NT2/D1 (cell line): ENCODE measurements at regions not wholly inside any gene's neighbourhood (a gene's known extent, or its start where the extent isn't known, plus 50 kb on each side); places are given as distances from the start of the nearest gene placed in this dataset.

ENCODE experiments used
- SUZ12 ChIP-seq: IDR thresholded peaks from 2 replicates; pipeline ENCODE4 v1.6.1; 2011; ENCODE audit not compliant: insufficient read length, insufficient read depth; ENCODE audit errors: extremely low read depth
- ZNF274 ChIP-seq: IDR thresholded peaks from 2 replicates; pipeline ENCODE4 v1.6.1; 2011; ENCODE audit warnings: mild to moderate bottlenecking, low read depth, low read length

- TF ChIP-seq ZNF274: no peak
- no peak for TF ChIP-seq SUZ12
Measured at GRCh38 chr16:64638766-64639165, 483.1 kb downstream of the CDH11 start.
